ENCODE measurements at regions not wholly inside any gene's neighbourhood (a gene's known extent, or its start where the extent isn't known, plus 50 kb on each side); places are given as distances from the start of the nearest gene placed in this dataset.

- no peak for TF ChIP-seq CTCF (IDR thresholded peaks at IDR 0.05; ENCODE audit: extremely low read depth, insufficient read depth, missing control alignments)
- in situ Hi-C loops (cut with MboI; ENCODE audit: low pct_unique_long_range_greater_than_20kb, low sequenced_read_pairs, unreplicated experiment) = no loop called here
- no peak for DNase-seq (ENCODE audit: low spot score)
These were observed 261.4 kb downstream of the MAP2K4 start for GRCh38 chr17:12282056-12282455.

- DNase-seq (ENCODE audit: low spot score) = no peak
- no peak for TF ChIP-seq CTCF (IDR thresholded peaks at IDR 0.05; ENCODE audit: extremely low read depth, insufficient read depth, missing control alignments)
- in situ Hi-C loops (cut with MboI; ENCODE audit: low pct_unique_long_range_greater_than_20kb, low sequenced_read_pairs, unreplicated experiment) = no loop called here
These were observed 267.3 kb downstream of the MAP2K4 start for GRCh38 chr17:12287953-12288352.

GRCh38 chr17:12290207-12290606 lies 269.5 kb downstream of the MAP2K4 start:
- no peak for DNase-seq (ENCODE audit: low spot score)
- TF ChIP-seq CTCF (IDR thresholded peaks at IDR 0.05; ENCODE audit: extremely low read depth, insufficient read depth, missing control alignments) = no peak
- in situ Hi-C loops (cut with MboI; ENCODE audit: low pct_unique_long_range_greater_than_20kb, low sequenced_read_pairs, unreplicated experiment) = no loop called here

GRCh38 chr17:12296209-12296625 lies 275.5 kb downstream of the MAP2K4 start:
- TF ChIP-seq CTCF (IDR thresholded peaks at IDR 0.05; ENCODE audit: extremely low read depth, insufficient read depth, missing control alignments) = no peak
- DNase-seq (ENCODE audit: low spot score) = no peak
- in situ Hi-C loops (cut with MboI; ENCODE audit: low pct_unique_long_range_greater_than_20kb, low sequenced_read_pairs, unreplicated experiment) = no loop called here

GRCh38 chr17:12301551-12301950 lies 280.9 kb downstream of the MAP2K4 start:
- TF ChIP-seq CTCF (IDR thresholded peaks at IDR 0.05; ENCODE audit: extremely low read depth, insufficient read depth, missing control alignments) = no peak
- DNase-seq (ENCODE audit: low spot score) = no peak
- in situ Hi-C loops (cut with MboI; ENCODE audit: low pct_unique_long_range_greater_than_20kb, low sequenced_read_pairs, unreplicated experiment) = no loop called here

- in situ Hi-C loops (cut with MboI; ENCODE audit: low pct_unique_long_range_greater_than_20kb, low sequenced_read_pairs, unreplicated experiment) = no loop called here
- no peak for TF ChIP-seq CTCF (IDR thresholded peaks at IDR 0.05; ENCODE audit: extremely low read depth, insufficient read depth, missing control alignments)
- DNase-seq (ENCODE audit: low spot score) = no peak
These were observed 282.0 kb downstream of the MAP2K4 start for GRCh38 chr17:12302711-12303110.

- in situ Hi-C loops (cut with MboI; ENCODE audit: low pct_unique_long_range_greater_than_20kb, low sequenced_read_pairs, unreplicated experiment) = no loop called here
- TF ChIP-seq CTCF (IDR thresholded peaks at IDR 0.05; ENCODE audit: extremely low read depth, insufficient read depth, missing control alignments) = no peak
- DNase-seq (ENCODE audit: low spot score) = no peak
These were observed 290.1 kb downstream of the MAP2K4 start for GRCh38 chr17:12310811-12311210.
